HepG2 (cell line): ENCODE measurements at regions not wholly inside any gene's neighbourhood (a gene's known extent, or its start where the extent isn't known, plus 50 kb on each side); places are given as distances from the start of the nearest gene placed in this dataset.

Experiments
- ATAC-seq: fragments of 200-7000 bp; cut with Tn5 transposase; 3 replicates; pipeline ENCODE4 v1.9.1; 2020; ENCODE audit warnings: mild to moderate bottlenecking, moderate library complexity
- BruUV-seq: library from RNA; stranded (reverse); fragments of 400-500 nt; replicated peaks from 2 replicates; lab custom pipeline; 2021; lab: Mats Ljungman, UMichigan
- CTCF ChIA-PET: fragments of 300-600 bp; formaldehyde crosslinking; extraction: SDS; loops from one replicate; lab custom pipeline; 2021; ENCODE audit warnings: low total read pairs, inconsistent platforms, low intra/inter-chr PET ratio; lab: Yijun Ruan, JAX
- POLR2A ChIA-PET: fragments of 350-600 bp; sonication (Branson Sonifier 250); formaldehyde crosslinking; loops from one replicate; lab custom pipeline; 2020; ENCODE audit warnings: antibody characterized with exemption, inconsistent platforms; lab: Yijun Ruan, JAX
- DNase-seq: peaks from one replicate; pipeline ENCODE4 v3.0.0-alpha.2; 2015; ENCODE audit warnings: low spot score
- FAIRE-seq: peaks from 3 replicates; lab custom pipeline; 2011; peaks lifted over from hg19 to GRCh38; lab: Jason Lieb, UNC
- H2AFZ ChIP-seq: one replicate; pipeline ENCODE4 v1.6.1; 2011; ENCODE audit warnings: low read length, inconsistent platforms
- H3K27ac ChIP-seq: fragments of 300-600 bp; 3 replicates; pipeline ENCODE4 v1.8.0; 2011; ENCODE audit warnings: mixed run types, mild to moderate bottlenecking, mixed read lengths, low read length, inconsistent platforms; ENCODE audit not compliant: insufficient read depth; ENCODE audit errors: extremely low read length
- H3K27me3 ChIP-seq, 2 experiments: fragments of 200-600 bp in 1 of 2; 2 replicates in 1 of 2; 3 replicates in 1 of 2; pipeline versions ENCODE4 v1.6.0 to v1.8.0; 2011; ENCODE audit warnings: low read length in 2 of 2, mild to moderate bottlenecking in 2 of 2, moderate library complexity in 2 of 2, inconsistent platforms in 1 of 2; ENCODE audit not compliant: insufficient read depth in 2 of 2, control insufficient read depth in 1 of 2
- H3K36me3 ChIP-seq, 2 experiments: fragments of 200-600 bp in 1 of 2; replicated peaks in 1 of 2; 2 replicates in 1 of 2; 3 replicates in 1 of 2; pipeline versions ENCODE4 v1.5.1 to v1.8.0; 2011; ENCODE audit warnings: low read length in 2 of 2, inconsistent platforms in 1 of 2; ENCODE audit not compliant: insufficient read depth in 2 of 2, control insufficient read depth in 1 of 2
- H3K4me1 ChIP-seq: 2 replicates; pipeline ENCODE4 v1.5.1; 2012; ENCODE audit warnings: low read length, inconsistent platforms; ENCODE audit not compliant: insufficient read depth
- H3K4me2 ChIP-seq: 2 replicates; pipeline ENCODE4 v1.6.0; 2011; ENCODE audit warnings: low read depth, low read length, inconsistent platforms
- H3K4me3 ChIP-seq, 3 experiments: fragments of 200-600 bp in 1 of 3; sonication (generic), shearing (Covaris generic) in 1 of 3; replicated peaks in 1 of 3; 2 replicates each; pipeline ENCODE4 v1.5.1; 2011 to 2016; ENCODE audit warnings: low read length in 3 of 3, inconsistent platforms in 2 of 3, low read depth in 2 of 3, mild to moderate bottlenecking in 2 of 3, control low read depth in 1 of 3, mixed read lengths in 1 of 3; ENCODE audit not compliant: insufficient read depth in 1 of 3
- H3K79me2 ChIP-seq: one replicate; pipeline ENCODE4 v1.6.1; 2011; ENCODE audit warnings: low read length, inconsistent platforms; ENCODE audit not compliant: insufficient read depth
- H3K9ac ChIP-seq: 2 replicates; pipeline ENCODE4 v1.6.0; 2011; ENCODE audit warnings: mild to moderate bottlenecking, low read depth, low read length, inconsistent platforms; ENCODE audit not compliant: insufficient read depth
- H3K9me3 ChIP-seq: 2 replicates; pipeline ENCODE4 v1.5.1; 2012; ENCODE audit warnings: mild to moderate bottlenecking, low read length
- H4K20me1 ChIP-seq: 2 replicates; pipeline ENCODE4 v1.6.0; 2011; ENCODE audit warnings: inconsistent platforms, mild to moderate bottlenecking, low read length, moderate library complexity; ENCODE audit not compliant: insufficient read depth
- CC2D1A ChIP-seq: sonication (generic); formaldehyde crosslinking; IDR thresholded peaks from 2 replicates; pipeline ENCODE4 v1.8.1; 2023; ENCODE audit warnings: mild to moderate bottlenecking, missing genetic modification reagents
- ETV5 ChIP-seq: IDR thresholded peaks from 2 replicates; pipeline ENCODE4 v1.6.1; 2018; ENCODE audit warnings: missing biosample characterization, missing genetic modification reagents, inconsistent platforms, borderline replicate concordance
- FOXK1 ChIP-seq: sonication (generic); formaldehyde crosslinking; IDR thresholded peaks from 2 replicates; pipeline ENCODE4 v1.4.0; 2020; ENCODE audit warnings: low read depth, missing genetic modification reagents, borderline replicate concordance
- KDM5A ChIP-seq: fragments of 200-600 bp; sonication (generic); IDR thresholded peaks from 2 replicates; pipeline ENCODE4 v1.7.0; 2018; ENCODE audit warnings: antibody characterized with exemption, mild to moderate bottlenecking, low read length, borderline replicate concordance
- NFATC3 ChIP-seq: sonication (generic); formaldehyde crosslinking; IDR thresholded peaks from 2 replicates; pipeline ENCODE4 v1.5.1; 2020; ENCODE audit warnings: mild to moderate bottlenecking, missing genetic modification reagents
- PAF1 ChIP-seq: IDR thresholded peaks from 2 replicates; pipeline ENCODE4 v1.6.1; 2016; ENCODE audit warnings: missing genetic modification reagents, missing compliant biosample characterization
- PRPF4 ChIP-seq: fragments of 200-400 bp; formaldehyde crosslinking; IDR thresholded peaks from 2 replicates; pipeline ENCODE4 v1.6.1; 2016; ENCODE audit warnings: low read length, low read depth; ENCODE audit not compliant: poor library complexity, severe bottlenecking
- THAP11 ChIP-seq: IDR thresholded peaks from 2 replicates; pipeline ENCODE4 v1.6.1; 2016; ENCODE audit warnings: missing biosample characterization, missing genetic modification reagents
- U2AF2 ChIP-seq: fragments of 200-400 bp; formaldehyde crosslinking; IDR thresholded peaks from 2 replicates; pipeline ENCODE4 v1.6.1; 2017; ENCODE audit warnings: low read depth, mild to moderate bottlenecking, low read length
- XRCC5 ChIP-seq: fragments of 200-400 bp; formaldehyde crosslinking; optimal IDR thresholded peaks from 2 replicates; pipeline ENCODE3; 2017; ENCODE audit warnings: mild to moderate bottlenecking, low read length
- ZNF3 ChIP-seq: IDR thresholded peaks from 2 replicates; pipeline ENCODE4 v1.7.0; 2017; ENCODE audit warnings: inconsistent platforms
- ZNF431 ChIP-seq: sonication (generic); formaldehyde crosslinking; IDR thresholded peaks from 2 replicates; pipeline ENCODE4 v1.9.0; 2022; ENCODE audit warnings: missing genetic modification reagents, low read depth, mild to moderate bottlenecking, borderline replicate concordance
- ZNF737 ChIP-seq: sonication (generic); formaldehyde crosslinking; IDR thresholded peaks from 2 replicates; pipeline ENCODE4 v1.5.0; 2020; ENCODE audit warnings: missing genetic modification reagents, mild to moderate bottlenecking, borderline replicate concordance
- WGBS: methylation state at CpG from one replicate; pipeline ENCODE4 v1.1.6; 2017; ENCODE audit warnings: low lambda C conversion rate; 5-methylcytosine and 5-hydroxymethylcytosine counted together
- in situ Hi-C: cut with HindIII; loops from 2 replicates; pipeline ENCODE4 v1.10.0; 2017; ENCODE audit warnings: low pct_unique_long_range_greater_than_20kb; ENCODE audit not compliant: extremely low pct_ligation_motif_present
- intact Hi-C: fragments of 100-400 bp; cut with micrococcal nuclease; formaldehyde crosslinking; loops from one replicate; pipeline ENCODE4 v1.10.0; 2022; ENCODE audit not compliant: unreplicated experiment
- TF ChIP-seq, protein P1 (sequence below): IDR thresholded peaks from 2 replicates; pipeline ENCODE4 v1.6.1; 2016
- TF ChIP-seq, protein P2 (sequence below): sonication (generic); formaldehyde crosslinking; IDR thresholded peaks from 2 replicates; pipeline ENCODE4 v1.5.1; 2020; ENCODE audit warnings: mild to moderate bottlenecking, missing genetic modification reagents, borderline replicate concordance

DNA sequence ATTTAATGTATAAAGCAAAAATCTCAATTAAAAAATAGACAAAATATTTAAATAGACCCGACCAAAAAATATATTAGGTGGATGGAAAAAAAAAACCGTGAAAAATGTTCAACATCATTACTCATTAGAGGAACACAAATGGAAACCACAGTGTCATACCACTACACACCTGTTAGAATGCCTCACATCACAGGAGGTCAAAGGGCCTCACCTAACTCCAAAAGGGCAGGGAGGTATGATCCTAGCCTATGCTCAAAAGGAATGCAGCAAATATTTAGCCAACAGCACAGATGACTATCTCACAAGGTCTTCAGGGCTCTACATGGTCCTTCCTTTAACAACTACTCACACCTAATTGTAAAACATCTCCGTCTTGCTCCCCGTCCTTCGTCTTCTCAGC lies 185.5 kb upstream of the SETBP1 start:
- Histone ChIP-seq H2AFZ (no peak overlapping the region), H3K9me3 (peaks cover 46% of the 10 kb centered on the region), H3K27me3 (no peaks in the 10 kb centered on the region), H3K79me2 (no peaks in the 10 kb centered on the region), H4K20me1 (no peaks in the 10 kb centered on the region), H3K4me1 (no peaks in the 10 kb centered on the region), H3K4me3 (no peak overlapping the region), H3K27ac (no peak overlapping the region), H3K9ac (no peak overlapping the region), H3K4me2 (no peak overlapping the region), H3K36me3 (no peaks in the 10 kb centered on the region)
- BruUV-seq: no TSS peak
- intact Hi-C loops: no loop called here
- in situ Hi-C loops: no loop called here
- FAIRE-seq (no peak), ATAC-seq (no peak), DNase-seq (no peak)
- CTCF ChIA-PET: no interaction called here
- WGBS: 13% methylated on average over 5 of the region's 5 CpGs
- POLR2A ChIA-PET: no interaction called here
- TF ChIP-seq CC2D1A (no peak), THAP11 (CRISPR knock-in tag) (no peak), ZNF3 (CRISPR knock-in tag) (no peak), ETV5 (CRISPR knock-in tag) (no peak), U2AF2 (no peak), KDM5A (no peak), ZNF737 (no peak), PRPF4 (no peak), XRCC5 (no peak), PAF1 (CRISPR knock-in tag) (no peak), ZNF431 (CRISPR knock-in tag) (no peak), FOXK1 (no peak), NFATC3 (no peak)
- TF ChIP-seq, protein P1, sequence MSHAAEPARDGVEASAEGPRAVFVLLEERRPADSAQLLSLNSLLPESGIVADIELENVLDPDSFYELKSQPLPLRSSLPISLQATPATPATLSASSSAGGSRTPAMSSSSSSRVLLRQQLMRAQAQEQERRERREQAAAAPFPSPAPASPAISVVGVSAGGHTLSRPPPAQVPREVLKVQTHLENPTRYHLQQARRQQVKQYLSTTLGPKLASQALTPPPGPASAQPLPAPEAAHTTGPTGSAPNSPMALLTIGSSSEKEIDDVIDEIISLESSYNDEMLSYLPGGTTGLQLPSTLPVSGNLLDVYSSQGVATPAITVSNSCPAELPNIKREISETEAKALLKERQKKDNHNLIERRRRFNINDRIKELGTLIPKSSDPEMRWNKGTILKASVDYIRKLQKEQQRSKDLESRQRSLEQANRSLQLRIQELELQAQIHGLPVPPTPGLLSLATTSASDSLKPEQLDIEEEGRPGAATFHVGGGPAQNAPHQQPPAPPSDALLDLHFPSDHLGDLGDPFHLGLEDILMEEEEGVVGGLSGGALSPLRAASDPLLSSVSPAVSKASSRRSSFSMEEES (CRISPR knock-in tag): no peak
- TF ChIP-seq, protein P2, sequence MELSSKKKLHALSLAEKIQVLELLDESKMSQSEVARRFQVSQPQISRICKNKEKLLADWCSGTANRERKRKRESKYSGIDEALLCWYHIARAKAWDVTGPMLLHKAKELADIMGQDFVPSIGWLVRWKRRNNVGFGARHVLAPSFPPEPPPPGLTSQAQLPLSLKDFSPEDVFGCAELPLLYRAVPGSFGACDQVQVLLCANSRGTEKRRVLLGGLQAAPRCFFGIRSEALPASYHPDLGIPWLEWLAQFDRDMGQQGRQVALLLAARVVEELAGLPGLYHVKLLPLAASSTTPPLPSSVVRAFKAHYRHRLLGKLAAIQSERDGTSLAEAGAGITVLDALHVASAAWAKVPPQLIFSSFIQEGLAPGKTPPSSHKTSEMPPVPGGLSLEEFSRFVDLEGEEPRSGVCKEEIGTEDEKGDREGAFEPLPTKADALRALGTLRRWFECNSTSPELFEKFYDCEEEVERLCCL (CRISPR knock-in tag): no peak
